RWPE2 (cell line): ENCODE measurements at regions not wholly inside any gene's neighbourhood (a gene's known extent, or its start where the extent isn't known, plus 50 kb on each side); places are given as distances from the start of the nearest gene placed in this dataset.

Experiments
- ATAC-seq: fragments of 200-7000 bp; cut with Tn5 transposase; 3 replicates; pipeline ENCODE4 v1.9.1; 2021; ENCODE audit warnings: low read depth
- DNase-seq: peaks from one replicate; pipeline ENCODE4 v3.0.0-alpha.2; 2020; ENCODE audit warnings: low spot score
- H3K27ac ChIP-seq: fragments of 450-650 bp; 2 replicates; pipeline ENCODE4 v1.5.1; 2017; ENCODE audit warnings: mild to moderate bottlenecking; ENCODE audit not compliant: poor library complexity, severe bottlenecking
- H3K27me3 ChIP-seq: fragments of 250-450 bp; sonication (Bioruptor Pico); 2 replicates; pipeline ENCODE4 v1.5.1; 2021; ENCODE audit warnings: mild to moderate bottlenecking, moderate library complexity; ENCODE audit not compliant: insufficient read depth, poor library complexity, severe bottlenecking
- H3K36me3 ChIP-seq: fragments of 250-450 bp; sonication (Bioruptor Pico); 2 replicates; pipeline ENCODE4 v1.5.1; 2020; ENCODE audit warnings: low read depth, mild to moderate bottlenecking, moderate library complexity
- H3K4me1 ChIP-seq: fragments of 250-450 bp; sonication (Bioruptor Pico); 2 replicates; pipeline ENCODE4 v1.5.1; 2021; ENCODE audit warnings: mild to moderate bottlenecking, moderate library complexity; ENCODE audit not compliant: insufficient read depth, poor library complexity, severe bottlenecking
- H3K4me3 ChIP-seq: fragments of 250-450 bp; sonication (Bioruptor Pico); 2 replicates; pipeline ENCODE4 v1.5.1; 2021; ENCODE audit warnings: mild to moderate bottlenecking, moderate library complexity; ENCODE audit not compliant: severe bottlenecking
- H3K9me3 ChIP-seq: fragments of 250-450 bp; sonication (Bioruptor Pico); 2 replicates; pipeline ENCODE4 v1.5.1; 2021; ENCODE audit warnings: mild to moderate bottlenecking, moderate library complexity; ENCODE audit not compliant: severe bottlenecking
- CTCF ChIP-seq: fragments of 450-650 bp; IDR thresholded peaks from one replicate; pipeline ENCODE4 v1.5.1; 2017; ENCODE audit warnings: mild to moderate bottlenecking, moderate library complexity; ENCODE audit not compliant: poor library complexity, severe bottlenecking

DNA sequence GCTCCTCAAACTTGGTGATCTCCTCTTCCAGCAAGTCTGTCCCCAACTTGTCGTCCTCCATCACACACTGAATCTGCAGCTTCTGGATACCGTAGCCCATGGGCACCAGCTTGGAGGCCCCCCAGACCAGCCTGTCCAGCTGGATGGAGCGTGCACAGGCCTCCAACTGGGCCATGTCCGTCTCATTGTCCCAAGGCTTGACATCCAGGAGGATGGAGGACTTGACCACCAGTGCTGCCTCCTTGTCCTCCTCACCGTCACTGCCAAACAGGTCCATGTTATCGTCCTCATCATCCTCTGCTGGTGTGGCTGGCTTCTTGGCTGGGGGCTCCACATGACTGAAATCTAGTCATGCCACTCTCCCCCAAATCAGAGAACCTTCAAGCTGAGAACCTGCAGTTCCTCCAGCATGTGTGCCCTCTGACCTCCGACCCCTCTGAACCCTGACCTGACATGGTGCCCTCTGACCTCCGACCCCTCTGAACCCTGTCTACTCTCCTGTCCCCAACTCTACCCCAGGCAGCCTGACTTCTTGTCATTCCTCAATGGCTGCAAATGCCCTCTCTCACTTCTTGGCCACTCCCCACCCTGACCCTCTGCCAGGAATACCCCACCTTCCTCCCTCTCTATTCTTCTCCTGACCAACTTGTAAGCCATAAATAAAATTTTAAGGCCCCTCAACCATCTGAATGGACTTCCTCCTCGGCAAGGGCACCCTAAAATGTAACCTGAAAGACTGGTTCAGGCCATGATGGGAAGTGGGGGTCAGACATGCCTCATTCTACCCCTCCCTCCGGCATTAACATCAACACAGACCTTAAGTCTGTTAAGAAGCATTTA, 275.7 kb upstream of the C1orf174 start:
- Histone ChIP-seq H3K27ac (no peak overlapping the region), H3K27me3 (no peaks in the 10 kb centered on the region), H3K4me3 (no peak overlapping the region), H3K36me3 (no peaks in the 10 kb centered on the region), H3K4me1 (no peaks in the 10 kb centered on the region), H3K9me3 (no peaks in the 10 kb centered on the region)
- TF ChIP-seq CTCF, result no peak
- DNase-seq (no peak), ATAC-seq (no peak)

DNA sequence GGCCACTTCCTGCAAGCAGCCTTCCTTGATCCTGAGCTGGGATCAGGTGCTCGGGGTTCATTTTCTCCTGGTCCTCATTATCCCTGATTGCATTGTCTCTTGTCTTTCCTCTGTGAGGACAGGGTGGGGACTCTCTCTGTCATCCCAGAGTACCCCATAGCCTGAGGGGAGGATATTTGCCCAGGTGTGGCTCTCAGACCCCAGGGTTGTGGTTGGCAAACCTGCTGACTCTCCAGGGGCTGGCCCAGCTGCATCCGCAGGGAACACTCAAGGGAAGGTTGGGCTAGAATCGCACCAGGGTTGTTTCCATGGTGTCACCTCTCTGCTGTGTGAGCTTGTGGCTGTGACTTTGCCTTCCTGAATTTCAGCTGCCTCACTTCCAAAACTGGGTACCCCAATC, 276.8 kb upstream of the C1orf174 start:
- DNase-seq, result no peak
- ATAC-seq, result no peak
- no peaks in the 10 kb centered on the region for H3K9me3 ChIP-seq
- no peaks in the 10 kb centered on the region for H3K36me3 ChIP-seq
- no peak for TF ChIP-seq CTCF
- no peak overlapping the region for H3K4me3 ChIP-seq
- no peaks in the 10 kb centered on the region for H3K27me3 ChIP-seq
- H3K4me1 ChIP-seq, result no peaks in the 10 kb centered on the region
- H3K27ac ChIP-seq, result no peak overlapping the region

DNA sequence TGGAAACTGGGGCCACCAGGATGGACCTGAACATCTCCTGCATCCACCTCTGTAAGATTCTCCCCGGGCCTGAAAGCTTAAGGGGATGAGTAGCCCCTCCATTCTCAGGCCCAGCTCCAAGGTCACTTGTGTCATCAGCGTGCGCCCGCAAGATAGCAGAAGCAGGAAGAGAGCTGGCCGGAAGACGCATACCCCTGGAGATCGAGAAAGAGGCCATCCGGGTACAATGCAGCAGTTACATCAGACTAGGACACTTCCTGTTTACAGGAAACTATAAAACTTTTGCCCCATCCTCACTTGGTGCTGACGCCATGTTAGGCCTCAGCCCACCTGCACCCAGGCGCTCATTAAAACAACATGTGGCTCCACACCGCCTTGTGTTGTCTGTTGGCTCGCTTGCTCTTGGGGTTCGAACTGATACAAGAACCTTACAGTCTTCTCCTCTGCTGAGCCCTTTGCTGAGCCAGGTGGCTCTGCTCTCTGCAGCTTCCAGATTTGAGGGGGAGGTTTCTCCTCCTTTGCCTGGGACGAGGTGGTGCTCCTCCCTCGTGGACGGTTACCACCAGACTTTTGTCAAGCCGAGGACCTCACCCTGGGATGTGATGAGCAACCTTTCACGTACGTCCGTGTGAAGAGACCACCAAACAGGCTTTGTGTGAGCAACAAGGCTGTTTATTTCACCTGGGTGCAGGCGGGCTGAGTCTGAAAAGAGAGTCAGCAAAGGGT, 277.5 kb upstream of the C1orf174 start:
- TF ChIP-seq CTCF, result no peak
- DNase-seq (no peak), ATAC-seq (no peak)
- H3K4me1 ChIP-seq, result no peaks in the 10 kb centered on the region
- no peak overlapping the region for H3K27ac ChIP-seq
- no peaks in the 10 kb centered on the region for H3K9me3 ChIP-seq
- H3K36me3 ChIP-seq, result no peaks in the 10 kb centered on the region
- H3K4me3 ChIP-seq, result no peak overlapping the region
- no peaks in the 10 kb centered on the region for H3K27me3 ChIP-seq

DNA sequence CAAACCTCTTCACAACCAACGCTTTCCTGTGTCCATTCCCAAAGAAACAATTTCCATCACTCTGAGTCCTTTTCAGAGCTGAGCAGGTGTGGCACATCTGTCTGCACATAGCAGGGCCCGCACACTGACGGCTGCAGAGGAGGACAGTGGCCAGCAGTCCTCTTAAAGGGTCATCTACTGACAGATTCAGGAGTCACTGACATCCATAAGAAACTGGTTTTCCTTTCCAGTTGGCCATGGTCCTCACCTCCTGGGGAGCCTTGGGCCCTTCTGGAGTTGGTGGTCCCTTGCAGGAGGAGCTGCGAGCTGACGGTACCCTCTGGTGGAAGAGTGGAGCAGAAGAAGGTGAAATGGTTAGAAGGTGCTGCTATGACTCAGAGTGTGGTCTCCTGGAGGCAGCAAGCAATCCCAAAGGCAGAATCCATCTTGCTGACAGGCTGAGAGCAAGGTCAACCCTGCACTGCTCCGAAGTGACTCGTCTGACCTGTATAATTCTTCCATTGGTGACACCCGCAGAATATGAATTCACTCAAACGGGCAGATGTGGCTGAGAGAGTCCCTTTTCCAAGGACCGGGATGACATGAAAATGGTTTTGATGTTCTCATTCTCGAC, 278.5 kb upstream of the C1orf174 start:
- DNase-seq (no peak), ATAC-seq (no peak)
- TF ChIP-seq CTCF, result no peak
- no peaks in the 10 kb centered on the region for H3K27me3 ChIP-seq
- no peak overlapping the region for H3K27ac ChIP-seq
- no peak overlapping the region for H3K4me3 ChIP-seq
- no peaks in the 10 kb centered on the region for H3K4me1 ChIP-seq
- no peaks in the 10 kb centered on the region for H3K36me3 ChIP-seq
- H3K9me3 ChIP-seq, result no peaks in the 10 kb centered on the region
